Stomach (tissue), 4 donors: ENCODE measurements at regions not wholly inside any gene's neighbourhood (a gene's known extent, or its start where the extent isn't known, plus 50 kb on each side); places are given as distances from the start of the nearest gene placed in this dataset.

Source experiments
- CTCF ChIP-seq, 7 experiments: fragments of 450-650 bp in 4 of 7; fragments of 200-600 bp in 3 of 7; sonication (generic) in 3 of 7; IDR thresholded peaks; one replicate each; pipeline ENCODE4 v1.5.1; 2016 to 2019; ENCODE audit warnings: antibody characterized with exemption in 7 of 7, control low read depth in 2 of 7, mild to moderate bottlenecking in 1 of 7
- POLR2AphosphoS5 ChIP-seq, 3 donors: sonication (generic); formaldehyde crosslinking; IDR thresholded peaks; one replicate each; pipeline ENCODE4 v1.6.1; 2016; ENCODE audit warnings: antibody characterized with exemption in 3 of 3

GRCh38 chr10:131547129-131547799, 235.7 kb upstream of the TCERG1L start:
- TF ChIP-seq CTCF (IDR thresholded peaks at IDR 0.05), result no peak
- TF ChIP-seq POLR2AphosphoS5 (IDR thresholded peaks at IDR 0.05), result no peak
